GM18868 (cell line): ENCODE measurements at regions not wholly inside any gene's neighbourhood (a gene's known extent, or its start where the extent isn't known, plus 50 kb on each side); places are given as distances from the start of the nearest gene placed in this dataset.

Source experiments
- ATAC-seq: cut with Tn5 transposase; IDR thresholded peaks from one replicate; pipeline ENCODE4 v1.9.1; 2021; ENCODE audit warnings: mild to moderate bottlenecking, moderate library complexity; ENCODE audit not compliant: unreplicated experiment

GRCh38 chr6:14738497-14738896, 507.4 kb upstream of the JARID2 start:
- no peak for ATAC-seq

GRCh38 chr6:14738933-14739332, 506.9 kb upstream of the JARID2 start:
- no peak for ATAC-seq

GRCh38 chr6:14739827-14740226, 506.0 kb upstream of the JARID2 start:
- no peak for ATAC-seq

GRCh38 chr6:14742171-14742570, 503.7 kb upstream of the JARID2 start:
- ATAC-seq = no peak

DNA sequence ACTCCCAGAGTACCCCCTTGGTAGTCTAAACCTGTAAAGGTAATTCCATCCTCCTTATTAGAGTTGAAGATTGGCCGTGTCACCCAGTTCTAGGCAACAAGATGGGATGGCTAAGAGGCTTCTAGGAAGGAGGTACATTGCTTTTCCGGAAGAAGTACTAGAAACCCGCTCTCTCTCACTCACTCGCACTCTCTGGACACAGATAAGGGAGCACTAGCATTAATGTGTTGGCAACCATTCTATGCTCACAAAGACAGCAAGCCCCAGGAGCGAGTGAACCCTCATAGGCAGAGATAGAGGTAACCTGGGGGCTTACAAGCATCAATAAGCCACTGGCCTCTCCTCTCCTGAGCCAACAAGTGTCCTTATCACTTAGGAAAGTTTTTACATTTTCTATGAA, 503.2 kb upstream of the JARID2 start:
- ATAC-seq = no peak

DNA sequence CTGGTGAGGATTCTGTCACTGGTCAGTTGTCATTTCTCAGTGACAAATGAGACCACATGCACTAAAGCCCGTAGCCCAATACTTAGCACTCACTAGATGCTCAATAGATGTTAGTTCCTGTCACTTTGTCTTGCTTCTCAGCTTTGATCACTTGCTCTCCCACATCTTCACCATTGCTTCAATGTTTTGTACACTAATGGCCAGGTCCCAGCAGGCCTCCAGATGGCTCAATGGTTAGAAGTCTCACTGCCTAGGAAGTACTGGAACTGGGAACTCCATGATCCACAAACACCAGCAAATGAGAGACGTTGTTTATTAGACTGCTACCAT, 502.8 kb upstream of the JARID2 start:
- no peak for ATAC-seq

- ATAC-seq = no peak
Measured at GRCh38 chr6:14743474-14744211, 502.2 kb upstream of the JARID2 start.

GRCh38 chr6:14744212-14744556, 501.7 kb upstream of the JARID2 start:
- no peak for ATAC-seq

- no peak for ATAC-seq
Measured at GRCh38 chr6:14746139-14746837, 499.6 kb upstream of the JARID2 start.

- no peak for ATAC-seq
Measured at GRCh38 chr6:14747881-14748520, 497.9 kb upstream of the JARID2 start.

- no peak for ATAC-seq
Measured at GRCh38 chr6:14748679-14749078, 497.2 kb upstream of the JARID2 start.

DNA sequence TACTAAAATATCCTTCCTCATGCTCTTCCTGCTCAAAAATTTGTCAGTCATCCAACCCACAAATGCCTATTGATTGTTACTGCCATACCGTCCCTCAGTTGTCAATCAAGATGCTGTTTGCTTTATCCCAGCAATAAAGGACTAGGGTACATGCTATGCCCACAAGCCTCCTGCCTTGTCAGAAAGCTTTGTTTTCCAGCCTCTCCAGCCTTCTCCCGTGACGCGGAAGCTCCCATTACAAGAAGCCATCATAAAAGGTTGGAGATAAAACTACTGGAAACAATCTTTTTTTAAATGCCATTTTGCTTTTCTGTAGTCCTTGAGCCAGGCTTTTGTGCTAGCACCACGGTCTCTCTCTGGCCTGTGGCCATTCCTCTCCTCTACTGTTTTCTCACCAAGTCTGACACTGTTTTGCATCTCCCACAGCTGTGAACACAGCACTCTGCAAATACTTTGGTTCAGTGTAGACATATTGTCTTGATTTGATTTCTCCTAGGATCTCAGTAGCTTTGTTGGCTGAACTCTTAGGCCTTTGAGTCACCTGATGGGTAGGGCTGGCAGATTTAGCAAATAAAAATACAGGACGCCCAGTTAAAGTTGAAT, 495.7 kb upstream of the JARID2 start:
- ATAC-seq = no peak

GRCh38 chr6:14751645-14752175, 494.2 kb upstream of the JARID2 start:
- ATAC-seq = no peak

GRCh38 chr6:14754751-14755513, 490.9 kb upstream of the JARID2 start:
- no peak for ATAC-seq

GRCh38 chr6:14756340-14756739, 489.5 kb upstream of the JARID2 start:
- no peak for ATAC-seq

DNA sequence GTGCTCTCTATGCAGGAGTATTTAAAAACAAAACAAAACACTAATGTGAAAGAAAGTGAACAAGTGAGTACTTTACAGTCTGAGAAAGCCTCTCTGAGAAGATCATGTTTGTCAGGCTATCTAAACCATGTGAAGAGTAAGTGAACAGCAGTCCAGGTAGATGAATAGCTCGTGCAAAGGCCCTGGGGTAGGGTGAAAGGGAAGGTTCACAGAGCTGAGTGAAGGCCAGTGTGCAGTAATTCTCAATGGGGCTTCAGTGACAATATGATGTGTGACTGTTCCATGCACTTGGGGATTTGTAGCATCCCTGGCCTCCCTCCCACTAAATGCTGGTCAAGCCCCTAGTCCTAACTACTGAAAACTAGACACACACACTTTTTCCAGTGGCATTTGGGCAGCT, 488.9 kb upstream of the JARID2 start:
- no peak for ATAC-seq

- ATAC-seq = no peak
Measured at GRCh38 chr6:14757418-14757817, 488.5 kb upstream of the JARID2 start.

DNA sequence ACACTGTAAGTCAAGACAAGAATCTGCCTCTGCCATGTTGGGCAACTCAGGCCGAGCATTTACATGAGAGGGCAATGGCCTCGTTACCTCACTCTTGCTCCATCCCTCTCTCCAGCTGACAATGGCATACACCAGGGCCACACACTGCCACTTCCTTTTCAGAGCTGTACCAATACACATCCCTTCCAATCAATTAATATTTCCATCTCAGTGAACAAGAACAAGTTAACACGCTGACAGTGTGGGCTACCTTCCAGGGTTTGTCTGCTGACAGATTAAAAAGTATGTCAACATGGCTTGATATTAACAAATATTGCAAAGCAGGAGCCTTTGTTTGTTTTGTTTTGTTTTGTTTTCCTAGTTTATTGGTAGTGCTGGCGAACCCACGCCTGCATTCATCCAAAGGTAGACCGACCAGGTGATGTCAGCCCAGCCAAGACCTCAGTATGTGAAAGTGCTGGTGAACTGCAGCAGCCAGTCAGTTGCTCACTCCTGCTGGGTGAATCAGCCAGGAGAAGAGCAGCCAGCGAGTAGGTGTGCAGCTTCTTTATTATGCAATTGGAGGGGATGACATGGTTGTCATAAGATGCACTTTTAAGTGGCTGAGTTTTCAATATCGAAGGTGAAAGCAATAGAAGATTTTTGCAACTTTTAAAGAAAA, 487.3 kb upstream of the JARID2 start:
- ATAC-seq = no peak

- ATAC-seq = no peak
Measured at GRCh38 chr6:14759976-14760672, 485.7 kb upstream of the JARID2 start.

DNA sequence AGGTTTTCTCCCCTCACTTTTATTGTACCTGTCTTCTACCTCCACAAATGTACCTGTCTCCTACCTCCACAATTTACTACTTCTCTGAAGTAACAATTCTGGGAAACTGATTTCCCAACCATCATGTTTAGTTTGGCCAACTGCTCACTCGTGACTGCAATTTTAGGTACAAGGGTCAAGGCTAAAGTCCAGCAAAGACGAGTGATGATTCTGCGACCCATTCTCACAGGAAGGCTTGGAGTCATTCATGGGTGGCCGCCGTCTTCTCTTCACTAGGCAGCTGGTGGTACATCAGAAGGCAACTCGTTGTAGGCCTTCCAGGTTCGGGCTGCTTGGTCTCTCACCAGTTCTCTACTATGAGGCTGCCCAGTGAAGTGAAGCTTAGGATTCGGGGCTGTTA, 483.8 kb upstream of the JARID2 start:
- no peak for ATAC-seq
